ENCODE measurements at regions not wholly inside any gene's neighbourhood (a gene's known extent, or its start where the extent isn't known, plus 50 kb on each side); places are given as distances from the start of the nearest gene placed in this dataset.

DNA sequence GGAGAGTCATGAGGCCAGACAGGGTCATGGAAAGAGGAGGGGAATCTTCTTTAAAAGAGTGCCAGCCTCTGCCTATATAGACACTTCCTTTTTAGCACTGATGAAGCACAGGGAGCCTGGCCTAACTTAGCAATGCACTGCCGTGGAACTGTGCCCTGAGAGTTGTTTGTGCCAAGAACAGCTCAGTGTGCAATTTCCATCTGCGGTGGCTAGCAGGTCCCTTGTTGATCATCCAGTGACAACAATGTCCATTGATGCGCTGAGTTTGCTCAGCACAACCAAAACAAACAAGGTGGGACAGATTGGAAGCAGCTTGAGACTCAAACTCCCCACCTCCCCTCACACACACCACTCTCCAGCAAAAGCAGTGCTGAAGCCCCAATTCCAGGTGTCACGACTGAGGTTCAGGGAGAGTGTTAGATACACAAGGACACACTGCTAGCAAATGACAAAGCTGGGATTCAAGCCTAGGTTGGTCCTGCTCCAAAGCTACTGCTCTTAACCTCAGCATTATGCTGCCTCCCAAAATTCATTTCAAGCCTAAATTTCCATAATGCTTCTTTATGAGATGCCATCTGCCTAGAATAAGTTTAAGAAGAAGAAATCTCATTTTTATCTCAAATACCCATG, 316.6 kb upstream of the UBE2E2 start:
- TF ChIP-seq, protein P1, sequence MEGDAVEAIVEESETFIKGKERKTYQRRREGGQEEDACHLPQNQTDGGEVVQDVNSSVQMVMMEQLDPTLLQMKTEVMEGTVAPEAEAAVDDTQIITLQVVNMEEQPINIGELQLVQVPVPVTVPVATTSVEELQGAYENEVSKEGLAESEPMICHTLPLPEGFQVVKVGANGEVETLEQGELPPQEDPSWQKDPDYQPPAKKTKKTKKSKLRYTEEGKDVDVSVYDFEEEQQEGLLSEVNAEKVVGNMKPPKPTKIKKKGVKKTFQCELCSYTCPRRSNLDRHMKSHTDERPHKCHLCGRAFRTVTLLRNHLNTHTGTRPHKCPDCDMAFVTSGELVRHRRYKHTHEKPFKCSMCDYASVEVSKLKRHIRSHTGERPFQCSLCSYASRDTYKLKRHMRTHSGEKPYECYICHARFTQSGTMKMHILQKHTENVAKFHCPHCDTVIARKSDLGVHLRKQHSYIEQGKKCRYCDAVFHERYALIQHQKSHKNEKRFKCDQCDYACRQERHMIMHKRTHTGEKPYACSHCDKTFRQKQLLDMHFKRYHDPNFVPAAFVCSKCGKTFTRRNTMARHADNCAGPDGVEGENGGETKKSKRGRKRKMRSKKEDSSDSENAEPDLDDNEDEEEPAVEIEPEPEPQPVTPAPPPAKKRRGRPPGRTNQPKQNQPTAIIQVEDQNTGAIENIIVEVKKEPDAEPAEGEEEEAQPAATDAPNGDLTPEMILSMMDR (IDR thresholded peaks at IDR 0.05), result no peak
- TF ChIP-seq, protein P2, sequence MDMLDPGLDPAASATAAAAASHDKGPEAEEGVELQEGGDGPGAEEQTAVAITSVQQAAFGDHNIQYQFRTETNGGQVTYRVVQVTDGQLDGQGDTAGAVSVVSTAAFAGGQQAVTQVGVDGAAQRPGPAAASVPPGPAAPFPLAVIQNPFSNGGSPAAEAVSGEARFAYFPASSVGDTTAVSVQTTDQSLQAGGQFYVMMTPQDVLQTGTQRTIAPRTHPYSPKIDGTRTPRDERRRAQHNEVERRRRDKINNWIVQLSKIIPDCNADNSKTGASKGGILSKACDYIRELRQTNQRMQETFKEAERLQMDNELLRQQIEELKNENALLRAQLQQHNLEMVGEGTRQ (IDR thresholded peaks at IDR 0.05; ENCODE audit: borderline replicate concordance, low read depth, low read length), result no peak
- TF ChIP-seq GABPA (IDR thresholded peaks at IDR 0.05; ENCODE audit: low read depth) (no peak), RAD21 (IDR thresholded peaks at IDR 0.05; ENCODE audit: low read length) (no peak), POLR2AphosphoS5 (IDR thresholded peaks at IDR 0.05; ENCODE audit: low read depth, low read length) (no peak), MEF2A (IDR thresholded peaks at IDR 0.05; ENCODE audit: borderline replicate concordance, low read depth) (no peak), EP300 (IDR thresholded peaks at IDR 0.05; ENCODE audit: borderline replicate concordance in 1 of 2, low read depth in 1 of 2, low read length in 1 of 2) (no peak)
- TF ChIP-seq, protein P3, sequence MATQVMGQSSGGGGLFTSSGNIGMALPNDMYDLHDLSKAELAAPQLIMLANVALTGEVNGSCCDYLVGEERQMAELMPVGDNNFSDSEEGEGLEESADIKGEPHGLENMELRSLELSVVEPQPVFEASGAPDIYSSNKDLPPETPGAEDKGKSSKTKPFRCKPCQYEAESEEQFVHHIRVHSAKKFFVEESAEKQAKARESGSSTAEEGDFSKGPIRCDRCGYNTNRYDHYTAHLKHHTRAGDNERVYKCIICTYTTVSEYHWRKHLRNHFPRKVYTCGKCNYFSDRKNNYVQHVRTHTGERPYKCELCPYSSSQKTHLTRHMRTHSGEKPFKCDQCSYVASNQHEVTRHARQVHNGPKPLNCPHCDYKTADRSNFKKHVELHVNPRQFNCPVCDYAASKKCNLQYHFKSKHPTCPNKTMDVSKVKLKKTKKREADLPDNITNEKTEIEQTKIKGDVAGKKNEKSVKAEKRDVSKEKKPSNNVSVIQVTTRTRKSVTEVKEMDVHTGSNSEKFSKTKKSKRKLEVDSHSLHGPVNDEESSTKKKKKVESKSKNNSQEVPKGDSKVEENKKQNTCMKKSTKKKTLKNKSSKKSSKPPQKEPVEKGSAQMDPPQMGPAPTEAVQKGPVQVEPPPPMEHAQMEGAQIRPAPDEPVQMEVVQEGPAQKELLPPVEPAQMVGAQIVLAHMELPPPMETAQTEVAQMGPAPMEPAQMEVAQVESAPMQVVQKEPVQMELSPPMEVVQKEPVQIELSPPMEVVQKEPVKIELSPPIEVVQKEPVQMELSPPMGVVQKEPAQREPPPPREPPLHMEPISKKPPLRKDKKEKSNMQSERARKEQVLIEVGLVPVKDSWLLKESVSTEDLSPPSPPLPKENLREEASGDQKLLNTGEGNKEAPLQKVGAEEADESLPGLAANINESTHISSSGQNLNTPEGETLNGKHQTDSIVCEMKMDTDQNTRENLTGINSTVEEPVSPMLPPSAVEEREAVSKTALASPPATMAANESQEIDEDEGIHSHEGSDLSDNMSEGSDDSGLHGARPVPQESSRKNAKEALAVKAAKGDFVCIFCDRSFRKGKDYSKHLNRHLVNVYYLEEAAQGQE (IDR thresholded peaks at IDR 0.05; ENCODE audit: low read depth, low read length), result no peak

Measured in SK-N-SH (cell line).